K562 (cell line): ENCODE measurements at regions not wholly inside any gene's neighbourhood (a gene's known extent, or its start where the extent isn't known, plus 50 kb on each side); places are given as distances from the start of the nearest gene placed in this dataset.
A peak's percentile ranks its signal among the peaks of the same experiment; 100 is the strongest.

Experiments
- ARID2 ChIP-seq: fragments of 450-650 bp; IDR thresholded peaks from 2 replicates; pipeline ENCODE4 v1.6.1; 2017; ENCODE audit warnings: antibody characterized with exemption, mild to moderate bottlenecking
- CREB5 ChIP-seq: fragments of 250-450 bp; sonication (Bioruptor Pico); IDR thresholded peaks from 2 replicates; pipeline ENCODE4 v1.5.0; 2020; ENCODE audit warnings: mild to moderate bottlenecking
- FOSL1 ChIP-seq: fragments of 200-800 bp; sonication (Bioruptor generic); conservative IDR thresholded peaks from 2 replicates; pipeline ENCODE4 v1.6.1; 2016; ENCODE audit warnings: missing genetic modification characterization, missing compliant biosample characterization
- HMGXB4 ChIP-seq: sonication (generic); formaldehyde crosslinking; IDR thresholded peaks from 2 replicates; pipeline ENCODE4 v1.8.1; 2023; ENCODE audit warnings: mild to moderate bottlenecking, missing genetic modification reagents
- JUN ChIP-seq, 2 experiments: sonication (generic) in 1 of 2; formaldehyde crosslinking in 1 of 2; IDR thresholded peaks; 2 replicates each; pipeline versions ENCODE4 v1.6.1 to v1.8.0; 2012 to 2022; ENCODE audit warnings: borderline replicate concordance in 2 of 2, mild to moderate bottlenecking in 2 of 2, improper control_type of control experiment in 1 of 2, low read depth in 1 of 2, low read length in 1 of 2, missing genetic modification reagents in 1 of 2
- MBD2 ChIP-seq: sonication (generic); IDR thresholded peaks from 2 replicates; pipeline ENCODE4 v1.6.1; 2016; ENCODE audit warnings: low read depth, borderline replicate concordance
- MEF2D ChIP-seq: conservative IDR thresholded peaks from 2 replicates; pipeline ENCODE4 v1.6.1; 2016; ENCODE audit warnings: low read depth, missing genetic modification characterization, missing compliant biosample characterization
- RFX1 ChIP-seq: fragments of 450-650 bp; IDR thresholded peaks from 2 replicates; pipeline ENCODE4 v1.6.1; 2016; ENCODE audit warnings: mild to moderate bottlenecking, moderate library complexity
- RHOXF2B ChIP-seq: fragments of 250-450 bp; sonication (Bioruptor Pico); conservative IDR thresholded peaks from 2 replicates; pipeline ENCODE4 v1.5.1; 2021
- SMARCA4 ChIP-seq: fragments of 450-650 bp; IDR thresholded peaks from 2 replicates; pipeline ENCODE4 v1.6.1; 2016
- THRA ChIP-seq: fragments of 450-650 bp; IDR thresholded peaks from 2 replicates; pipeline ENCODE4 v1.6.1; 2017; ENCODE audit warnings: mild to moderate bottlenecking, moderate library complexity
- USF1 ChIP-seq: sonication (generic); formaldehyde crosslinking; IDR thresholded peaks from 2 replicates; pipeline ENCODE4 v1.9.0; 2022; ENCODE audit warnings: mild to moderate bottlenecking, missing genetic modification reagents
- ZNF224 ChIP-seq: sonication (generic); formaldehyde crosslinking; IDR thresholded peaks from 2 replicates; pipeline ENCODE4 v1.8.0; 2022; ENCODE audit warnings: mild to moderate bottlenecking, missing genetic modification reagents
- ZNF584 ChIP-seq: fragments of 200-800 bp; sonication (Bioruptor generic); IDR thresholded peaks from 2 replicates; pipeline ENCODE4 v1.6.1; 2016; ENCODE audit warnings: low read depth, mild to moderate bottlenecking, missing genetic modification characterization, missing compliant biosample characterization
- ZNF609 ChIP-seq: sonication (generic); formaldehyde crosslinking; IDR thresholded peaks from 2 replicates; pipeline ENCODE4 v1.8.1; 2023; ENCODE audit warnings: missing genetic modification reagents, mild to moderate bottlenecking, borderline replicate concordance
- ZSCAN29 ChIP-seq: fragments of 450-650 bp; IDR thresholded peaks from 2 replicates; pipeline ENCODE4 v1.6.1; 2017

GRCh38 chr1:30134466-30135217 is 588.7 kb downstream of the MATN1 start (continued):
- TF ChIP-seq ZSCAN29 (no peak), RHOXF2B (CRISPR knock-in tag) (no peak), MEF2D (0 out of 2 replicates have a peak, but pooled peaks have one; percentile 18), USF1 (CRISPR knock-in tag) (no peak), THRA (no peak), JUN (IDR thresholded peaks at IDR 0.05; ENCODE audit: borderline replicate concordance, low read depth, low read length) (no peak), JUN (CRISPR knock-in tag; IDR thresholded peaks at IDR 0.05; ENCODE audit: borderline replicate concordance) (no peak), FOSL1 (tag) (peak; percentile 65), SMARCA4 (peak; percentile 20; the same call in 1 of the 2 replicates), ZNF224 (CRISPR knock-in tag) (no peak), ARID2 (no peak), HMGXB4 (CRISPR knock-in tag) (no peak), CREB5 (CRISPR knock-in tag) (no peak), MBD2 (no peak), RFX1 (no peak), ZNF584 (CRISPR knock-in tag) (no peak), ZNF609 (CRISPR knock-in tag) (no peak)
